GM23338 (cell line): ENCODE measurements at regions not wholly inside any gene's neighbourhood (a gene's known extent, or its start where the extent isn't known, plus 50 kb on each side); places are given as distances from the start of the nearest gene placed in this dataset.
A peak's percentile ranks its signal among the peaks of the same experiment; 100 is the strongest.

Source experiments
- CREB1 ChIP-seq: fragments of 250-450 bp; sonication (Bioruptor Pico); IDR thresholded peaks from 2 replicates; pipeline ENCODE4 v1.5.0; 2020; ENCODE audit warnings: low read depth, mild to moderate bottlenecking, moderate library complexity
- CTCF ChIP-seq, 2 experiments: fragments of 200-600 bp in 1 of 2; sonication (generic) in 1 of 2; conservative IDR thresholded peaks; 2 replicates each; pipeline versions ENCODE4 v1.5.1 to v1.6.1; 2016 to 2017; ENCODE audit warnings: antibody characterized with exemption in 2 of 2, low read depth in 2 of 2, mild to moderate bottlenecking in 2 of 2, moderate library complexity in 1 of 2
- POLR2AphosphoS5 ChIP-seq: IDR thresholded peaks from 2 replicates; pipeline ENCODE4 v1.6.1; 2016; ENCODE audit warnings: antibody characterized with exemption, low read depth
- REST ChIP-seq: IDR thresholded peaks from one replicate; pipeline ENCODE4 v1.6.1; 2018; ENCODE audit warnings: antibody characterized with exemption; ENCODE audit not compliant: unreplicated experiment

DNA sequence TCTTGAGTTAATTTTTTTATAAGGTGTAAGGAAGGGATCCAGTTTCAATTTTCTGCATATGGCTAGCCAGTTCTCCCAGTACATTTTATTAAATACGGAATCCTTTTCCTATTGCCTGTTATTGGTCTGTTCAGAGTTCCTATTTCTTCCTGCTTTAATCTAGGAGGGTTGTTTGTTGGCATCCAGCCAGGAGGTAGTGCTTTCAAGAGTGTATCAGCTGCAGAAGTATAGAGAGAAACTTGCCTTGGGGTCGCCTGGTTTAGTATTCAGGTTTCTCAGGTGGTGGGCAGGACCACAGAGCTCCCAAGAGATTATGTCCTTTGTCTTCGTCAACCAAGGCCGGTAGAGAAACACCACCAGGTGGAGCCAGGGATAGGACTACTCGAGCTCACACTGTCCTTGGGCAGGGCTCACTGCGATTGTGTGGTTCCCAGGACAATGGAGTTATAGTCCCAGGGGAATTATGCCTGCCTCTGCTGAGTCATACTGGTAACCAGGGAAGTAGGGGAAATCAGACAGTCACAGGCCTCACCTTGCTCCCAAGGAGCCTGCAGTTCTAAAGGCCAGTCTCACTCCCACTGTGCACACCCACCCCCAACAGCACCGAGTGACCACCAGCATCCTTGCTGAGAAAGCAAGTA is 168.1 kb downstream of the VSIG4 start:
- peak in 1 of 2 experiments; percentile 59; a peak in 3 of 4 replicates for TF ChIP-seq CTCF (conservative IDR thresholded peaks at IDR 0.05; ENCODE audit: low read depth in 2 of 2)
- no peak for TF ChIP-seq POLR2AphosphoS5
- TF ChIP-seq REST, result no peak
- TF ChIP-seq CREB1 (CRISPR knock-in tag), result no peak
